ENCODE measurements at regions not wholly inside any gene's neighbourhood (a gene's known extent, or its start where the extent isn't known, plus 50 kb on each side); places are given as distances from the start of the nearest gene placed in this dataset.

DNA sequence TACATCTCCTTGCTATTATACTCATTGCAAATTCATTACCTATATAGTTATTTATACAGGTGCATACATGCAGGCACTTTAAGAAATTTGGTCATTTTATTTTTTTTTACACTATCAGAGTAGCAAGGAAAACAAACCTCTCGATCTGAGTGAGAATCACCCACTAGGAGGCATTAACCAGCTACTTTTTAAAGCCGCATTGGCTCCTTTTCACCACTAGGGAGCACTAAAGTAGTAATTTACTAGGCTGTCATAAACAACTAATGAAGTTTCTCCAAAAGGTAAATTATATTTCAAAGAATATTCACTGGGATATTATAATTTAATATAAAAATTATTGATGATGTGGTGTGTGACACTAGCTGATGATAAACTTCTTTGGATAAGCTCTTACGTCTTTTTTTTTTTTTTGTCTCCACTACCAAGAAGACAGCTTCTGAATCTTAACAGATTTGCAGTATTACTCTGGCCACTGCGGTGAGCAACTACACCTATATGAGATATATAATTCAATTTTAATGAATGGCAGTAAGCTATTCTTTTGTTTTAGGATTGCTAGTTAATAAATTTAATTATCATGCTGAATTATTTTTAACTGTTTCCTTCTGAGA lies 101.9 kb downstream of the NOL4 start:
- peak; percentile 72 for DNase-seq (ENCODE audit: low read depth)
- TF ChIP-seq, protein P1, sequence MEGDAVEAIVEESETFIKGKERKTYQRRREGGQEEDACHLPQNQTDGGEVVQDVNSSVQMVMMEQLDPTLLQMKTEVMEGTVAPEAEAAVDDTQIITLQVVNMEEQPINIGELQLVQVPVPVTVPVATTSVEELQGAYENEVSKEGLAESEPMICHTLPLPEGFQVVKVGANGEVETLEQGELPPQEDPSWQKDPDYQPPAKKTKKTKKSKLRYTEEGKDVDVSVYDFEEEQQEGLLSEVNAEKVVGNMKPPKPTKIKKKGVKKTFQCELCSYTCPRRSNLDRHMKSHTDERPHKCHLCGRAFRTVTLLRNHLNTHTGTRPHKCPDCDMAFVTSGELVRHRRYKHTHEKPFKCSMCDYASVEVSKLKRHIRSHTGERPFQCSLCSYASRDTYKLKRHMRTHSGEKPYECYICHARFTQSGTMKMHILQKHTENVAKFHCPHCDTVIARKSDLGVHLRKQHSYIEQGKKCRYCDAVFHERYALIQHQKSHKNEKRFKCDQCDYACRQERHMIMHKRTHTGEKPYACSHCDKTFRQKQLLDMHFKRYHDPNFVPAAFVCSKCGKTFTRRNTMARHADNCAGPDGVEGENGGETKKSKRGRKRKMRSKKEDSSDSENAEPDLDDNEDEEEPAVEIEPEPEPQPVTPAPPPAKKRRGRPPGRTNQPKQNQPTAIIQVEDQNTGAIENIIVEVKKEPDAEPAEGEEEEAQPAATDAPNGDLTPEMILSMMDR (IDR thresholded peaks at IDR 0.05; ENCODE audit: low read length, missing control alignments) = peak; percentile 99
- no peak overlapping the region for H3K4me3 ChIP-seq (replicated peaks; ENCODE audit: low read depth, low read length)

DNA sequence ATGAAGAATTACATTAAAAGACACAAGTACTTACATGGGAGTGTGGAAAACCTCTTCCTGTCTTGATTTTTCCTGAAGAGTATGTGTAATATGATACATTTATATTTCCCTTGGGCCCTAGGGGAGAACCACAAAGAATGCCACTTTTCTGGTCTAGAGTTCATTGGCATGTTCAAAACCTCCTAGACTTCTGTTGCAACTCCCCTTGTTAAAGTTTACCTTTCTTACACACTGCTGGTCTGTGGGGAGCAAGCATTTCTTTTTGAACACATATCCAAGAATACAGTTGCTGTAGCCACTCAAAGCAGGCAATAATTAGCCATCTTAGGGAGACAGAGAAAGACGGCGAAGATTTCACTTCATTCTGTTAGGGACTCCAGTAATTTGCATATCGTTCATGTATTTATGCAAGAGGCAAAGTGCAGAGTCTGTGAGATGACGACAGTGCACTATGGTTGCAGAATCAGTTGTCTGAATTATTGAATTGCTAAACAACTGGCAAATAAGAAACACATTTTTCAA lies 103.5 kb downstream of the NOL4 start:
- TF ChIP-seq, protein P1 (IDR thresholded peaks at IDR 0.05; ENCODE audit: low read length, missing control alignments) = no peak
- no peak overlapping the region for H3K4me3 ChIP-seq (replicated peaks; ENCODE audit: low read depth, low read length)
- DNase-seq (ENCODE audit: low read depth) = peak; percentile 28

DNA sequence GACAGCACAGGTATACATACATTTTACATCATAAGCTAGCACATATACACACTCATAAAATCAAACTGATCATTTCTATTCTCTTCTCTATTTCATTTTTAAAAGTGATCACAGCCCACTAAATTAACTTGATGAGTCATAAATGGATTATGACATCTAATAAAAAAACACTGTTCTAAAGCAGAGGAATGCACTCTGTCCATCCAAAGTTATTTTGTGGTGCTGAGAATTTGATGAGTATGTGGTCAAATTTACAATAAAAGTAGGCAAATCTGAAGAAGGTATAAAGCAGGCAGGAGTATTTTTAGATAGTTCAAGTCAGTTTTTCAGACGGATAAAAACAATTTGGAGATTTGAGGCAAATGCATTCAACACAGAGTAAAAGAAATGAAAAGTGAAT lies 104.4 kb downstream of the NOL4 start:
- TF ChIP-seq, protein P1 (IDR thresholded peaks at IDR 0.05; ENCODE audit: low read length, missing control alignments) = no peak
- no peak for DNase-seq (ENCODE audit: low read depth)
- no peak overlapping the region for H3K4me3 ChIP-seq (replicated peaks; ENCODE audit: low read depth, low read length)

DNA sequence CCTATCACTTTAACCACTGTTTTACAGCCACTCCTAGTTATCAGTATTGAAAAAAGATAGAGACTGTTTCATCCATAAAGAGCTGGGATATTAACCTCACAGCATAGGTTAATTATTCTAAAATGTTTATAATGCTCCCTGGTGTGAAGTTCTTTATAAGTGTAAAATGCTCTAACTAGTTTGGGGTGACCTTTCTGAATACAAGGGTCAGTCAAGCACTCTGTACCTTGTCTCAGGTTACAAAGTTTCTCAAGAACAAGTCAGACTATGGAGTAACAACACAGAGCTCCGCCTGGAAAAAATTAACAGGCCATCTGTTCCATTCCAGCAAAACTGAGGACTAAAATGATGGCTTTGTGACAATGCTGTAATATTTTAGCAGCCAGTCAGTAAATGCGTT lies 107.4 kb downstream of the NOL4 start:
- DNase-seq (ENCODE audit: low read depth) = no peak
- TF ChIP-seq, protein P1 (IDR thresholded peaks at IDR 0.05; ENCODE audit: low read length, missing control alignments) = no peak
- no peak overlapping the region for H3K4me3 ChIP-seq (replicated peaks; ENCODE audit: low read depth, low read length)

DNA sequence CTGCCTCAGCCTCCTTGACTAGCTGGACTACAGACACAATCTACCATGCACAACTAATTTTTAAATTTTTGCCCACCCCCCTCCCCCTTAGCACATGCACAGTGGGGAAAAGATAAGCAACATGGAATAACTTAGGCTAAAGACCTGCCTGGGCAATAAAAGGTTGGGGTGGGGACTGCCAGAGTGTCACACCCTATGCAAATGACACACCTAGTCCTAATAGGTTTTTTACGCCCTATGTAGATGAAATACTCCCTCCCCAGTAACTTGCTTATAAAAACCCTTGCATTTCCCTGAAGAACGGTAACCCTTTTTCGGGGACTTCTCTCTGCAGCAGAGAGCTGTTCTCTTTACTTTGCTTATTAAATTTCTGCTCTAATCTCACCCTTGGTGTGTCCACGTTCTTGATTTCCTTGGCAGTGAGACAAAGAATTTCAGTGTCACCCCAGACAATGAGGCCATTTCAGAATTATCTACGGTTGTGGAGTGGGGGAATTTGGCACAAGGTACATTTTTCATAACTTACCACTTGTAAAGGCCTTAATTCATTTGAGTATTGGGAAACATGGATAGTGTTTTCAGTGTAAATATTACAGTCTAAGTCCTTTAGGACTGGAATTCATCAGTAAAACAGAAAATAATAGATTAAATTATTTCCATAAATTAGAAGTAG lies 109.2 kb downstream of the NOL4 start:
- H3K4me3 ChIP-seq (replicated peaks; ENCODE audit: low read depth, low read length) = no peak overlapping the region
- TF ChIP-seq, protein P1 (IDR thresholded peaks at IDR 0.05; ENCODE audit: low read length, missing control alignments) = no peak
- peak; percentile 8 for DNase-seq (ENCODE audit: low read depth)

DNA sequence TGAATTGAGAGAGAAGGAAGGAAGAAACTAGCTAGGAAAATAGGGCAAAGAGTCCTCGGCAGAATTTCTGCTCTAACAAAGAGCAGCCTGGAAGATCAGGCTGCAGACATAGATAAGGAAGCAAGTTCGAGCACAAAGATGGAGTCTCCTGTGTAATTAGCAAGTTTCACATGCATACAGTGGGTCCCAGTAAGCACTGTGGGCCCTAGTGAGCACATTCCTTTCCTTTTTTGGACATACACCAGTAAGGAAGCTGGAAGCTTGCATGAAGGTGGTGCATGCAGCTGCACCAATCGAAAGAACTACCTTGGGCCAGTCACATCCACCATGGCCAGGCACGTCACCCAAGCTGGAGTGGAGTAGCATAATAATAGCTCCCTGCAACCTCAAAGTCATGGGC lies 109.7 kb downstream of the NOL4 start:
- no peak for DNase-seq (ENCODE audit: low read depth)
- TF ChIP-seq, protein P1 (IDR thresholded peaks at IDR 0.05; ENCODE audit: low read length, missing control alignments) = no peak
- no peak overlapping the region for H3K4me3 ChIP-seq (replicated peaks; ENCODE audit: low read depth, low read length)
